IMR-90 (cell line): ENCODE measurements at regions not wholly inside any gene's neighbourhood (a gene's known extent, or its start where the extent isn't known, plus 50 kb on each side); places are given as distances from the start of the nearest gene placed in this dataset.

Source experiments
- ATAC-seq: fragments of 200-7000 bp; cut with Tn5 transposase; 2 replicates; pipeline ENCODE4 v1.9.1; 2020; ENCODE audit warnings: low read depth, mild to moderate bottlenecking, moderate library complexity
- BruUV-seq: library from RNA; stranded (reverse); fragments of 400-500 nt; replicated peaks from 2 replicates; lab custom pipeline; 2021; lab: Mats Ljungman, UMichigan
- CTCF ChIA-PET: fragments of 300-600 bp; formaldehyde crosslinking; extraction: SDS; loops from one replicate; lab custom pipeline; 2021; ENCODE audit warnings: antibody characterized with exemption; lab: Yijun Ruan, JAX
- POLR2A ChIA-PET: fragments of 300-600 bp; sonication (Branson Sonifier 250); formaldehyde crosslinking; loops from one replicate; lab custom pipeline; 2022; ENCODE audit warnings: antibody characterized with exemption; ENCODE audit not compliant: unreplicated experiment; lab: Charles Lee
- DNase-seq: peaks from one replicate; pipeline ENCODE4 v3.0.0; 2013
- H2AFZ ChIP-seq: replicated peaks from 2 replicates; pipeline ENCODE3; 2013; ENCODE audit warnings: low read length, mild to moderate bottlenecking; ENCODE audit not compliant: poor library complexity
- H2AK5ac ChIP-seq: 2 replicates; pipeline ENCODE4 v1.6.1; 2013; ENCODE audit warnings: low read depth, low read length, inconsistent platforms
- H2AK9ac ChIP-seq: replicated peaks from 2 replicates; pipeline ENCODE3; 2013; ENCODE audit warnings: mild to moderate bottlenecking, low read depth, low read length, moderate library complexity; ENCODE audit not compliant: poor library complexity
- H2BK120ac ChIP-seq: 2 replicates; pipeline ENCODE4 v1.6.1; 2013; ENCODE audit warnings: low read depth, low read length, inconsistent platforms
- H2BK15ac ChIP-seq: 3 replicates; pipeline ENCODE4 v1.6.1; 2013; ENCODE audit warnings: low read depth, low read length, inconsistent platforms
- H2BK20ac ChIP-seq: 2 replicates; pipeline ENCODE4 v1.6.1; 2013; ENCODE audit warnings: low read depth, mild to moderate bottlenecking, inconsistent platforms, low read length, moderate library complexity
- H2BK5ac ChIP-seq: 2 replicates; pipeline ENCODE4 v1.6.1; 2013; ENCODE audit warnings: mild to moderate bottlenecking, low read depth, low read length, inconsistent platforms; ENCODE audit not compliant: poor library complexity, severe bottlenecking
- H3K14ac ChIP-seq: replicated peaks from 2 replicates; pipeline ENCODE4 v1.6.1; 2013; ENCODE audit warnings: low read depth, low read length, inconsistent platforms
- H3K18ac ChIP-seq: 2 replicates; pipeline ENCODE4 v1.6.1; 2013; ENCODE audit warnings: low read depth, low read length, control low read depth
- H3K23ac ChIP-seq: 2 replicates; pipeline ENCODE4 v1.6.1; 2013; ENCODE audit warnings: low read depth, low read length, inconsistent platforms
- H3K27ac ChIP-seq: 2 replicates; pipeline ENCODE4 v1.5.1; 2013; ENCODE audit warnings: mild to moderate bottlenecking, control low read depth, low read length; ENCODE audit not compliant: insufficient read depth
- H3K27me3 ChIP-seq: 2 replicates; pipeline ENCODE4 v1.6.1; 2013; ENCODE audit warnings: low read length; ENCODE audit not compliant: control insufficient read depth, insufficient read depth
- H3K36me3 ChIP-seq: 2 replicates; pipeline ENCODE4 v1.6.1; 2013; ENCODE audit warnings: low read length, mixed read lengths; ENCODE audit not compliant: control insufficient read depth, insufficient read depth
- H3K4ac ChIP-seq: 2 replicates; pipeline ENCODE4 v1.6.1; 2013; ENCODE audit warnings: low read depth, low read length, inconsistent platforms
- H3K4me1 ChIP-seq: 2 replicates; pipeline ENCODE4 v1.6.1; 2013; ENCODE audit warnings: low read length, mixed read lengths; ENCODE audit not compliant: control insufficient read depth, insufficient read depth
- H3K4me2 ChIP-seq: 2 replicates; pipeline ENCODE4 v1.6.1; 2013; ENCODE audit warnings: low read depth, mild to moderate bottlenecking, control low read depth, low read length, moderate library complexity
- H3K4me3 ChIP-seq: 2 replicates; pipeline ENCODE4 v1.5.1; 2013; ENCODE audit warnings: low read depth, mild to moderate bottlenecking, control low read depth, low read length, moderate library complexity; ENCODE audit not compliant: insufficient read depth
- H3K56ac ChIP-seq: 2 replicates; pipeline ENCODE4 v1.6.1; 2013; ENCODE audit warnings: low read length, inconsistent platforms; ENCODE audit not compliant: insufficient read depth; ENCODE audit errors: extremely low read depth
- H3K79me1 ChIP-seq, 2 experiments: 2 replicates each; pipeline ENCODE4 v1.6.1; 2013; ENCODE audit warnings: low read length in 2 of 2, inconsistent platforms in 1 of 2, low read depth in 1 of 2
- H3K9ac ChIP-seq: 2 replicates; pipeline ENCODE4 v1.6.1; 2013; ENCODE audit warnings: low read depth, low read length, control low read depth
- H3K9me1 ChIP-seq: 2 replicates; pipeline ENCODE4 v1.6.1; 2013; ENCODE audit warnings: low read length, inconsistent platforms; ENCODE audit not compliant: insufficient read depth
- H3K9me3 ChIP-seq: 2 replicates; pipeline ENCODE4 v1.6.1; 2013; ENCODE audit warnings: low read length; ENCODE audit not compliant: control insufficient read depth, insufficient read depth
- H4K20me1 ChIP-seq: 2 replicates; pipeline ENCODE4 v1.6.1; 2013; ENCODE audit warnings: low read length, inconsistent platforms; ENCODE audit not compliant: insufficient read depth
- H4K5ac ChIP-seq: 2 replicates; pipeline ENCODE4 v1.6.1; 2013; ENCODE audit warnings: mild to moderate bottlenecking, low read depth, low read length, control low read depth
- H4K8ac ChIP-seq, 2 experiments: 2 replicates each; pipeline ENCODE4 v1.6.1; 2013; ENCODE audit warnings: low read depth in 2 of 2, low read length in 2 of 2, control low read depth in 1 of 2, inconsistent platforms in 1 of 2
- H4K91ac ChIP-seq: 2 replicates; pipeline ENCODE4 v1.6.1; 2013; ENCODE audit warnings: low read depth, low read length, inconsistent platforms; ENCODE audit not compliant: insufficient read depth
- FOS ChIP-seq: fragments of 150-350 bp; IDR thresholded peaks from 2 replicates; pipeline ENCODE4 v1.6.1; 2016; ENCODE audit warnings: low read depth, low read length
- MAFK ChIP-seq: IDR thresholded peaks from 2 replicates; pipeline ENCODE4 v1.6.1; 2012; ENCODE audit warnings: low read depth, low read length, improper control_type of control experiment
- MAZ ChIP-seq: IDR thresholded peaks from 2 replicates; pipeline ENCODE4 v1.6.1; 2012; ENCODE audit warnings: low read depth, mild to moderate bottlenecking, low read length, improper control_type of control experiment, moderate library complexity, borderline replicate concordance
- NFE2L2 ChIP-seq: fragments of 150-350 bp; IDR thresholded peaks from 2 replicates; pipeline ENCODE4 v1.6.1; 2016; ENCODE audit warnings: low read depth, mild to moderate bottlenecking, low read length
- POLR2A ChIP-seq: IDR thresholded peaks from 2 replicates; pipeline ENCODE4 v1.6.1; 2012; ENCODE audit warnings: mild to moderate bottlenecking, low read depth, low read length
- RAD21 ChIP-seq: IDR thresholded peaks from 2 replicates; pipeline ENCODE4 v1.6.1; 2012; ENCODE audit warnings: low read length, improper control_type of control experiment
- RFX5 ChIP-seq: IDR thresholded peaks from 2 replicates; pipeline ENCODE4 v1.8.0; 2012; ENCODE audit warnings: low read depth, mild to moderate bottlenecking, low read length, moderate library complexity
- SMC3 ChIP-seq: fragments of 150-350 bp; IDR thresholded peaks from 2 replicates; pipeline ENCODE4 v1.6.1; 2016; ENCODE audit warnings: low read depth, mild to moderate bottlenecking, antibody characterized with exemption, low read length, moderate library complexity
- WGBS, 2 experiments: methylation state at CpG; one replicate each; pipeline versions ENCODE4 v1.1.5 to v1.1.7; 2013; ENCODE audit warnings: missing lambda C conversion rate in 2 of 2; ENCODE audit not compliant: insufficient read length in 1 of 2; ENCODE audit errors: extremely low coverage in 2 of 2; 5-methylcytosine and 5-hydroxymethylcytosine counted together
- dilution Hi-C: fragments of 300-500 bp; cut with HindIII; formaldehyde crosslinking; loops from one replicate; pipeline ENCODE4 v1.14.3; 2018; ENCODE audit warnings: low sequenced_read_pairs; ENCODE audit not compliant: unreplicated experiment
- in situ Hi-C: fragments of 300-500 bp; cut with MboI; formaldehyde crosslinking; loops from 3 replicates; pipeline ENCODE4 v1.14.3; 2019; ENCODE audit warnings: low sequenced_read_pairs, inconsistent platforms, mixed read lengths
- intact Hi-C: fragments of 100-400 bp; cut with micrococcal nuclease; formaldehyde crosslinking; loops from 2 replicates; pipeline ENCODE4 v1.10.0; 2022
- TF ChIP-seq, protein P1 (sequence below): conservative IDR thresholded peaks from 2 replicates; pipeline ENCODE4 v1.5.1; 2012; ENCODE audit warnings: mild to moderate bottlenecking, low read depth, low read length, improper control_type of control experiment
- TF ChIP-seq, protein P2 (sequence below): fragments of 150-350 bp; IDR thresholded peaks from 2 replicates; pipeline ENCODE4 v1.6.1; 2017; ENCODE audit warnings: mild to moderate bottlenecking, antibody characterized with exemption, low read length, low read depth

DNA sequence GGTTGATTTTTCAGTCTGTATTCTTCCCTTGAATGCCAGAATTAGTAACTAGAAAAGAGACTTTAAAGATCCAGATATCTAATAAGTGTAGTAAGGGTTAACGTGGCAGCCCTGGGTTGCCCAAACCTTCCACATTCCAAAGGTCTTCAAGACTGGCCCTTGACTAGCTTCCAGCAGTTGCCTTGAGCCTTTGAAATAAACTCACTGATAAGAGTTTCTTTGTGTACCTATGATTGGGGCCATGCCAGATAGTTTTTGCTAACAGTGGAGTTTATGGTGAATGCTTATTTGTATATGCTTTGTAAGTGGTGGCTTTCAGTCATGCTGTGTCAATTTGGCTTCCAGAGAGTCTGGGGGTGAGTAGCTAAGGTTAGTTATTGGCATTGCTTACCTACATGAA, 722.3 kb downstream of the RNF144A start:
- no peaks in the 10 kb centered on the region for H3K36me3 ChIP-seq
- H4K8ac ChIP-seq: no peak overlapping the region
- no peak overlapping the region for H4K5ac ChIP-seq
- H3K18ac ChIP-seq: no peak overlapping the region
- H2BK5ac ChIP-seq: no peak overlapping the region
- no peak overlapping the region for H3K4me2 ChIP-seq
- no peak for ATAC-seq
- no peak overlapping the region for H2BK120ac ChIP-seq
- H3K23ac ChIP-seq: no peak overlapping the region
- no peak overlapping the region for H3K4me3 ChIP-seq
- no peak overlapping the region for H3K9ac ChIP-seq
- POLR2A ChIA-PET: no interaction called here
- WGBS, 2 experiments: no CpG with 5 or more reads among the region's 1 CpG
- no peaks in the 10 kb centered on the region for H3K9me1 ChIP-seq
- no peak overlapping the region for H3K27ac ChIP-seq
- no peak overlapping the region for H2AK9ac ChIP-seq
- no peak overlapping the region for H2AK5ac ChIP-seq
- CTCF ChIA-PET: no interaction called here
- H3K4ac ChIP-seq: no peak overlapping the region
- no peaks in the 10 kb centered on the region for H3K79me1 ChIP-seq
- intact Hi-C loops: no loop called here
- no peaks in the 10 kb centered on the region for H3K4me1 ChIP-seq
- no peaks in the 10 kb centered on the region for H3K9me3 ChIP-seq
- no peak overlapping the region for H3K14ac ChIP-seq
- H3K27me3 ChIP-seq: no peaks in the 10 kb centered on the region
- no TSS peak for BruUV-seq
- H3K56ac ChIP-seq: no peak overlapping the region
- no peak for DNase-seq
- dilution Hi-C loops: no loop called here
- no peak overlapping the region for H4K91ac ChIP-seq
- H4K20me1 ChIP-seq: no peaks in the 10 kb centered on the region
- H2AFZ ChIP-seq: no peak overlapping the region
- no peak for TF ChIP-seq FOS
- TF ChIP-seq SMC3: no peak
- TF ChIP-seq NFE2L2: no peak
- TF ChIP-seq, protein P1, sequence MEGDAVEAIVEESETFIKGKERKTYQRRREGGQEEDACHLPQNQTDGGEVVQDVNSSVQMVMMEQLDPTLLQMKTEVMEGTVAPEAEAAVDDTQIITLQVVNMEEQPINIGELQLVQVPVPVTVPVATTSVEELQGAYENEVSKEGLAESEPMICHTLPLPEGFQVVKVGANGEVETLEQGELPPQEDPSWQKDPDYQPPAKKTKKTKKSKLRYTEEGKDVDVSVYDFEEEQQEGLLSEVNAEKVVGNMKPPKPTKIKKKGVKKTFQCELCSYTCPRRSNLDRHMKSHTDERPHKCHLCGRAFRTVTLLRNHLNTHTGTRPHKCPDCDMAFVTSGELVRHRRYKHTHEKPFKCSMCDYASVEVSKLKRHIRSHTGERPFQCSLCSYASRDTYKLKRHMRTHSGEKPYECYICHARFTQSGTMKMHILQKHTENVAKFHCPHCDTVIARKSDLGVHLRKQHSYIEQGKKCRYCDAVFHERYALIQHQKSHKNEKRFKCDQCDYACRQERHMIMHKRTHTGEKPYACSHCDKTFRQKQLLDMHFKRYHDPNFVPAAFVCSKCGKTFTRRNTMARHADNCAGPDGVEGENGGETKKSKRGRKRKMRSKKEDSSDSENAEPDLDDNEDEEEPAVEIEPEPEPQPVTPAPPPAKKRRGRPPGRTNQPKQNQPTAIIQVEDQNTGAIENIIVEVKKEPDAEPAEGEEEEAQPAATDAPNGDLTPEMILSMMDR: no peak
- TF ChIP-seq MAZ: no peak
- no peak for TF ChIP-seq RFX5
- TF ChIP-seq, protein P2, sequence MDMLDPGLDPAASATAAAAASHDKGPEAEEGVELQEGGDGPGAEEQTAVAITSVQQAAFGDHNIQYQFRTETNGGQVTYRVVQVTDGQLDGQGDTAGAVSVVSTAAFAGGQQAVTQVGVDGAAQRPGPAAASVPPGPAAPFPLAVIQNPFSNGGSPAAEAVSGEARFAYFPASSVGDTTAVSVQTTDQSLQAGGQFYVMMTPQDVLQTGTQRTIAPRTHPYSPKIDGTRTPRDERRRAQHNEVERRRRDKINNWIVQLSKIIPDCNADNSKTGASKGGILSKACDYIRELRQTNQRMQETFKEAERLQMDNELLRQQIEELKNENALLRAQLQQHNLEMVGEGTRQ: no peak
- TF ChIP-seq RAD21: no peak
- TF ChIP-seq POLR2A: no peak
- TF ChIP-seq MAFK: no peak
- in situ Hi-C loops: no loop called here
- no peak overlapping the region for H2BK15ac ChIP-seq
- no peak overlapping the region for H2BK20ac ChIP-seq
